Smooth muscle cell (in vitro differentiated cells): ENCODE measurements at regions not wholly inside any gene's neighbourhood (a gene's known extent, or its start where the extent isn't known, plus 50 kb on each side); places are given as distances from the start of the nearest gene placed in this dataset.

Source experiments
- DNase-seq: peaks from one replicate; lab custom pipeline; 2025; ENCODE audit not compliant: unreplicated experiment; lab: John Stamatoyannopoulos, UW
- H2AFZ ChIP-seq: fragments of 200-600 bp; sonication (generic); 2 replicates; pipeline ENCODE4 v1.6.0; 2016; ENCODE audit warnings: antibody characterized with exemption, low read depth, mild to moderate bottlenecking
- H3F3A ChIP-seq: fragments of 200-600 bp; sonication (generic); 2 replicates; pipeline ENCODE4 v1.6.0; 2017; ENCODE audit warnings: antibody characterized with exemption, low read depth
- H3K27ac ChIP-seq: fragments of 200-600 bp; sonication (generic); 2 replicates; pipeline ENCODE4 v1.5.1; 2016; ENCODE audit warnings: low read depth, mild to moderate bottlenecking
- H3K27me3 ChIP-seq: fragments of 200-600 bp; sonication (generic); 2 replicates; pipeline ENCODE4 v1.6.1; 2016; ENCODE audit warnings: low read depth, mild to moderate bottlenecking
- H3K36me3 ChIP-seq: fragments of 200-600 bp; sonication (generic); 2 replicates; pipeline ENCODE4 v1.5.1; 2016; ENCODE audit warnings: low read depth
- H3K4me1 ChIP-seq: fragments of 200-600 bp; sonication (generic); 2 replicates; pipeline ENCODE4 v1.5.1; 2016; ENCODE audit warnings: low read depth
- H3K4me2 ChIP-seq: fragments of 200-600 bp; sonication (generic); 2 replicates; pipeline ENCODE4 v1.6.0; 2016; ENCODE audit warnings: mild to moderate bottlenecking
- H3K4me3 ChIP-seq: fragments of 200-600 bp; sonication (generic); 2 replicates; pipeline ENCODE4 v1.5.1; 2016; ENCODE audit warnings: mild to moderate bottlenecking
- H3K79me2 ChIP-seq: fragments of 200-600 bp; sonication (generic); 2 replicates; pipeline ENCODE4 v1.6.0; 2016; ENCODE audit warnings: low read depth, mild to moderate bottlenecking
- H3K9ac ChIP-seq: fragments of 200-600 bp; sonication (generic); 2 replicates; pipeline ENCODE4 v1.6.0; 2016; ENCODE audit warnings: low read depth
- H3K9me3 ChIP-seq: fragments of 200-600 bp; sonication (generic); replicated peaks from 2 replicates; pipeline ENCODE4 v1.5.1; 2016; ENCODE audit warnings: low read depth
- H4K20me1 ChIP-seq: fragments of 200-600 bp; sonication (generic); 2 replicates; pipeline ENCODE4 v1.6.0; 2016; ENCODE audit warnings: low read depth
- CTCF ChIP-seq: fragments of 200-600 bp; sonication (generic); IDR thresholded peaks from 2 replicates; pipeline ENCODE4 v1.5.1; 2017; ENCODE audit warnings: borderline replicate concordance, mild to moderate bottlenecking, antibody characterized with exemption; ENCODE audit not compliant: insufficient read depth, poor library complexity, severe bottlenecking
- WGBS: methylation state at CpG from one replicate; pipeline ENCODE4 v1.1.7; 2016; ENCODE audit warnings: low lambda C conversion rate; 5-methylcytosine and 5-hydroxymethylcytosine counted together

GRCh38 chr17:33981711-33982601 lies 273.1 kb upstream of the CCL2 start:
- H3K36me3 ChIP-seq: no peaks in the 10 kb centered on the region
- H3F3A ChIP-seq: no peaks in the 10 kb centered on the region
- H2AFZ ChIP-seq: no peak overlapping the region
- H3K79me2 ChIP-seq: no peaks in the 10 kb centered on the region
- H3K27ac ChIP-seq: no peak overlapping the region
- no peak for DNase-seq
- 65% methylated on average over 6 of the region's 6 CpGs for WGBS
- TF ChIP-seq CTCF: no peak
- no peaks in the 10 kb centered on the region for H3K9me3 ChIP-seq
- H3K9ac ChIP-seq: no peak overlapping the region
- H3K4me2 ChIP-seq: no peak overlapping the region
- no peak overlapping the region for H3K4me3 ChIP-seq
- no peaks in the 10 kb centered on the region for H4K20me1 ChIP-seq
- no peaks in the 10 kb centered on the region for H3K4me1 ChIP-seq
- no peaks in the 10 kb centered on the region for H3K27me3 ChIP-seq

- Histone ChIP-seq H3K27me3 (no peaks in the 10 kb centered on the region), H3K36me3 (no peaks in the 10 kb centered on the region), H3F3A (no peaks in the 10 kb centered on the region), H3K79me2 (no peaks in the 10 kb centered on the region), H3K9ac (no peak overlapping the region), H3K9me3 (no peaks in the 10 kb centered on the region), H4K20me1 (no peaks in the 10 kb centered on the region), H3K4me1 (no peaks in the 10 kb centered on the region), H3K27ac (no peak overlapping the region), H2AFZ (no peak overlapping the region), H3K4me2 (no peak overlapping the region), H3K4me3 (no peak overlapping the region)
- DNase-seq: no peak
- TF ChIP-seq CTCF: no peak
Measured at GRCh38 chr17:33982909-33983308, 272.2 kb upstream of the CCL2 start.

GRCh38 chr17:33983824-33984574 lies 271.1 kb upstream of the CCL2 start:
- no peak for TF ChIP-seq CTCF
- H3K4me1 ChIP-seq: no peaks in the 10 kb centered on the region
- H3F3A ChIP-seq: no peaks in the 10 kb centered on the region
- H4K20me1 ChIP-seq: no peaks in the 10 kb centered on the region
- H3K9me3 ChIP-seq: no peaks in the 10 kb centered on the region
- no peak for DNase-seq
- H3K36me3 ChIP-seq: no peaks in the 10 kb centered on the region
- no peak overlapping the region for H3K27ac ChIP-seq
- H2AFZ ChIP-seq: no peak overlapping the region
- H3K27me3 ChIP-seq: no peaks in the 10 kb centered on the region
- no peak overlapping the region for H3K4me2 ChIP-seq
- WGBS: 80% methylated on average over 6 of the region's 6 CpGs
- H3K4me3 ChIP-seq: no peak overlapping the region
- H3K79me2 ChIP-seq: no peaks in the 10 kb centered on the region
- no peak overlapping the region for H3K9ac ChIP-seq
